KMS-11 (cell line): ENCODE measurements at regions not wholly inside any gene's neighbourhood (a gene's known extent, or its start where the extent isn't known, plus 50 kb on each side); places are given as distances from the start of the nearest gene placed in this dataset.

Experiments used
- H2AFZ ChIP-seq: fragments of 200-600 bp; sonication (generic); 2 replicates; pipeline ENCODE4 v1.6.1; 2016; ENCODE audit warnings: antibody characterized with exemption, mixed run types, low read depth
- H3K27ac ChIP-seq: fragments of 200-600 bp; sonication (generic); 2 replicates; pipeline ENCODE4 v1.6.1; 2016; ENCODE audit warnings: mild to moderate bottlenecking, mixed run types
- H3K27me3 ChIP-seq: fragments of 200-600 bp; sonication (generic); 2 replicates; pipeline ENCODE4 v1.6.1; 2017; ENCODE audit warnings: mild to moderate bottlenecking, low read depth, mixed run types, moderate library complexity; ENCODE audit not compliant: insufficient read depth
- H3K36me3 ChIP-seq: fragments of 200-600 bp; sonication (generic); 2 replicates; pipeline ENCODE4 v1.6.1; 2017; ENCODE audit warnings: mild to moderate bottlenecking, mixed run types; ENCODE audit not compliant: insufficient read depth
- H3K4me1 ChIP-seq: fragments of 200-600 bp; sonication (generic); 2 replicates; pipeline ENCODE4 v1.6.1; 2016; ENCODE audit warnings: mild to moderate bottlenecking, low read depth, mixed run types; ENCODE audit not compliant: poor library complexity, severe bottlenecking
- H3K4me2 ChIP-seq: fragments of 200-600 bp; sonication (generic); 2 replicates; pipeline ENCODE4 v1.7.0; 2016; ENCODE audit warnings: mild to moderate bottlenecking, mixed run types
- H3K4me3 ChIP-seq: fragments of 200-600 bp; sonication (generic); IDR thresholded peaks from 2 replicates; pipeline ENCODE4 v1.6.1; 2017; ENCODE audit warnings: low read depth, low read length, mixed read lengths; ENCODE audit not compliant: insufficient read depth
- H3K79me2 ChIP-seq: fragments of 200-600 bp; sonication (generic); 2 replicates; pipeline ENCODE4 v1.6.1; 2016; ENCODE audit warnings: low read depth, mixed run types; ENCODE audit not compliant: insufficient read depth
- H3K9ac ChIP-seq: fragments of 200-600 bp; sonication (generic); 2 replicates; pipeline ENCODE4 v1.6.1; 2016; ENCODE audit warnings: mild to moderate bottlenecking, mixed run types
- H4K20me1 ChIP-seq: fragments of 200-600 bp; sonication (generic); 2 replicates; pipeline ENCODE4 v1.6.1; 2016; ENCODE audit warnings: mild to moderate bottlenecking, mixed run types; ENCODE audit not compliant: insufficient read depth
- CTCF ChIP-seq: fragments of 200-600 bp; sonication (generic); conservative IDR thresholded peaks from 2 replicates; pipeline ENCODE4 v1.6.1; 2017; ENCODE audit warnings: low read depth, mild to moderate bottlenecking, antibody characterized with exemption, low read length, moderate library complexity, mixed read lengths

- H3K4me1 ChIP-seq: no peaks in the 10 kb centered on the region
- no peaks in the 10 kb centered on the region; the same call in 1 of the 2 replicates for H3K27me3 ChIP-seq
- no peak overlapping the region for H3K4me2 ChIP-seq
- H3K4me3 ChIP-seq: no peak overlapping the region
- no peaks in the 10 kb centered on the region for H4K20me1 ChIP-seq
- TF ChIP-seq CTCF: no peak
- H3K9ac ChIP-seq: no peak overlapping the region
- no peaks in the 10 kb centered on the region for H3K36me3 ChIP-seq
- no peaks in the 10 kb centered on the region for H3K79me2 ChIP-seq
- no peak overlapping the region for H3K27ac ChIP-seq
- H2AFZ ChIP-seq: no peak overlapping the region
Measured at GRCh38 chr6:169938731-169939130, 187.3 kb downstream of the ERMARD start.

GRCh38 chr6:169938262-169938701, 186.9 kb downstream of the ERMARD start:
- Histone ChIP-seq H3K4me1 (no peaks in the 10 kb centered on the region), H3K36me3 (no peaks in the 10 kb centered on the region), H3K27ac (no peak overlapping the region), H3K4me2 (no peak overlapping the region), H3K27me3 (no peaks in the 10 kb centered on the region; the same call in 1 of the 2 replicates), H4K20me1 (no peaks in the 10 kb centered on the region), H3K4me3 (no peak overlapping the region), H3K9ac (no peak overlapping the region), H2AFZ (no peak overlapping the region), H3K79me2 (no peaks in the 10 kb centered on the region)
- no peak for TF ChIP-seq CTCF

GRCh38 chr6:169937389-169938261, 186.2 kb downstream of the ERMARD start:
- Histone ChIP-seq H3K4me3 (no peak overlapping the region), H2AFZ (no peak overlapping the region), H3K4me1 (no peaks in the 10 kb centered on the region), H3K27me3 (no peaks in the 10 kb centered on the region; the same call in 1 of the 2 replicates), H4K20me1 (no peaks in the 10 kb centered on the region), H3K9ac (no peak overlapping the region), H3K27ac (no peak overlapping the region), H3K36me3 (no peaks in the 10 kb centered on the region), H3K4me2 (no peak overlapping the region), H3K79me2 (no peaks in the 10 kb centered on the region)
- no peak for TF ChIP-seq CTCF

GRCh38 chr6:169936355-169936975, 185.0 kb downstream of the ERMARD start:
- H4K20me1 ChIP-seq: no peaks in the 10 kb centered on the region
- H3K27ac ChIP-seq: no peak overlapping the region
- no peaks in the 10 kb centered on the region; the same call in 1 of the 2 replicates for H3K27me3 ChIP-seq
- no peak for TF ChIP-seq CTCF
- H3K9ac ChIP-seq: no peak overlapping the region
- no peak overlapping the region for H3K4me3 ChIP-seq
- no peak overlapping the region for H3K4me2 ChIP-seq
- H3K79me2 ChIP-seq: no peaks in the 10 kb centered on the region
- H3K4me1 ChIP-seq: no peaks in the 10 kb centered on the region
- no peaks in the 10 kb centered on the region for H3K36me3 ChIP-seq
- no peak overlapping the region for H2AFZ ChIP-seq
